VCaP (cell line): ENCODE measurements at regions not wholly inside any gene's neighbourhood (a gene's known extent, or its start where the extent isn't known, plus 50 kb on each side); places are given as distances from the start of the nearest gene placed in this dataset.

Source experiments
- H3K27ac ChIP-seq: fragments of 450-650 bp; 2 replicates; pipeline ENCODE4 v1.5.1; 2017
- CTCF ChIP-seq: fragments of 450-650 bp; conservative IDR thresholded peaks from 2 replicates; pipeline ENCODE4 v1.5.1; 2017; ENCODE audit warnings: mild to moderate bottlenecking, moderate library complexity

GRCh38 chr9:82196622-82197441 lies 208.3 kb downstream of the SPATA31D1 start:
- no peak overlapping the region for H3K27ac ChIP-seq
- no peak for TF ChIP-seq CTCF

- no peak for TF ChIP-seq CTCF
- no peak overlapping the region for H3K27ac ChIP-seq
These were observed 212.6 kb downstream of the SPATA31D1 start for GRCh38 chr9:82201196-82201595.

- TF ChIP-seq CTCF: no peak
These were observed 214.2 kb downstream of the SPATA31D1 start for GRCh38 chr9:82202808-82203207.

GRCh38 chr9:82206490-82206889 lies 217.9 kb downstream of the SPATA31D1 start:
- no peak overlapping the region for H3K27ac ChIP-seq
- no peak for TF ChIP-seq CTCF

More at GRCh38 chr9:82202808-82203207, 214.2 kb downstream of the SPATA31D1 start:
- H3K27ac ChIP-seq: no peak overlapping the region

GRCh38 chr9:82206946-82207345 lies 218.4 kb downstream of the SPATA31D1 start:
- H3K27ac ChIP-seq: no peak overlapping the region
- no peak for TF ChIP-seq CTCF

- H3K27ac ChIP-seq: no peak overlapping the region
- TF ChIP-seq CTCF: no peak
These were observed 220.3 kb downstream of the SPATA31D1 start for GRCh38 chr9:82208741-82209450.

GRCh38 chr9:82209797-82210470 lies 221.4 kb downstream of the SPATA31D1 start:
- no peak overlapping the region for H3K27ac ChIP-seq

More at GRCh38 chr9:82209797-82210470, 221.4 kb downstream of the SPATA31D1 start:
- no peak for TF ChIP-seq CTCF
